ENCODE measurements at regions not wholly inside any gene's neighbourhood (a gene's known extent, or its start where the extent isn't known, plus 50 kb on each side); places are given as distances from the start of the nearest gene placed in this dataset.

DNA sequence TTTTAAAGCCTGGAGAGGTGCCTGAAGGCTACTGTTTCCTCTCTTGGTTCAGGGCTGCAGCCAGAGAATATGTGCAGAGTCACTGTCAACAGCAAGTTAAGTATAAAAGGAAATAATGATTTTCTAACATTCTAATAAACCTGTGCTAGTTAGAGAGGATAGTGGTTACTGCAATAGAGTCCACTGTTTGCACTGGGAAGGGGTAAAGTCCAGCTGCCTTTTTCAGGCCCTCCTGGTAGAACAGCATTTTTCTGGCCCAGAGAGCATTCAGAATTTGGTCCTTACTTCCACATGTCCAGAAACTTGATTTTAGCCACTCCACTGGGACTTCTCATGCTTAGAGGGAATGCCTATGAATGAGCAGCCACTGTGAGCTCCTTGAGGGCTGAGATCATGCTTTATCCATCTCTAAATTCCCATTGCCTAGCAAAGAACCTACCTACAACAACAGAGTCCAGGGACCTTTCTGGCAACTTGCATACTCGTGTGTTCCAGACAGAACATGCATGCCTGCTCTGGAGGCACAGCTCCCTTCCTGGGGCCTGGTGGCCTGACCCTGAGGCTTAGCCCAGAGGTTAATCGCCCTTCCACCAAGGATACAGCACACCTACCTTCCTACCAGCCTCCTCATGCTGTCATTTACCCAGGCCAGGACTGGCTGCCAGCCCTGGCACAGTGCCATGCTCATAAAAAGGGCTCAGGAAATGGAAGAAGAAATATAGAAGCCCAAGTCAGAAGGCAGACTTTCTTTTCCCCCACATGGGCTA is 50.3 kb upstream of the ATP13A3 start:
- no peak for DNase-seq (ENCODE audit: low read depth, low spot score)
- ChIA-PET CTCF (interaction anchor here (0.6 to 0.7 kb wide), 2 partner anchors 11 to 20 kb away, joined by 3 to 4 read pairs; no protein-coding TSS in a partner anchor), POLR2A (interaction anchor here (0.6 to 2.0 kb wide), 3 partner anchors 10 to 20 kb away, joined by 3 to 7 read pairs (median 3); no protein-coding TSS in a partner anchor)
- Histone ChIP-seq H3K27me3 (ENCODE audit: control insufficient read depth, insufficient read depth, low read length) (no peaks in the 10 kb centered on the region), H3K4me3 (ENCODE audit: low read depth, low read length) (no peak overlapping the region), H3K9me3 (ENCODE audit: control insufficient read depth, insufficient read depth, low read length) (no peaks in the 10 kb centered on the region), H3K27ac (ENCODE audit: low read depth, low read length) (no peak overlapping the region)
- TF ChIP-seq, protein P1, sequence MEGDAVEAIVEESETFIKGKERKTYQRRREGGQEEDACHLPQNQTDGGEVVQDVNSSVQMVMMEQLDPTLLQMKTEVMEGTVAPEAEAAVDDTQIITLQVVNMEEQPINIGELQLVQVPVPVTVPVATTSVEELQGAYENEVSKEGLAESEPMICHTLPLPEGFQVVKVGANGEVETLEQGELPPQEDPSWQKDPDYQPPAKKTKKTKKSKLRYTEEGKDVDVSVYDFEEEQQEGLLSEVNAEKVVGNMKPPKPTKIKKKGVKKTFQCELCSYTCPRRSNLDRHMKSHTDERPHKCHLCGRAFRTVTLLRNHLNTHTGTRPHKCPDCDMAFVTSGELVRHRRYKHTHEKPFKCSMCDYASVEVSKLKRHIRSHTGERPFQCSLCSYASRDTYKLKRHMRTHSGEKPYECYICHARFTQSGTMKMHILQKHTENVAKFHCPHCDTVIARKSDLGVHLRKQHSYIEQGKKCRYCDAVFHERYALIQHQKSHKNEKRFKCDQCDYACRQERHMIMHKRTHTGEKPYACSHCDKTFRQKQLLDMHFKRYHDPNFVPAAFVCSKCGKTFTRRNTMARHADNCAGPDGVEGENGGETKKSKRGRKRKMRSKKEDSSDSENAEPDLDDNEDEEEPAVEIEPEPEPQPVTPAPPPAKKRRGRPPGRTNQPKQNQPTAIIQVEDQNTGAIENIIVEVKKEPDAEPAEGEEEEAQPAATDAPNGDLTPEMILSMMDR (IDR thresholded peaks at IDR 0.05; ENCODE audit: low read depth, low read length), result no peak

All from AG04450 (cell line).